Brain pericyte (primary cell): ENCODE measurements at regions not wholly inside any gene's neighbourhood (a gene's known extent, or its start where the extent isn't known, plus 50 kb on each side); places are given as distances from the start of the nearest gene placed in this dataset.

ENCODE experiments used
- DNase-seq: peaks from one replicate; pipeline ENCODE4 v3.0.0-alpha.2; 2012; ENCODE audit warnings: low read depth, low spot score

DNA sequence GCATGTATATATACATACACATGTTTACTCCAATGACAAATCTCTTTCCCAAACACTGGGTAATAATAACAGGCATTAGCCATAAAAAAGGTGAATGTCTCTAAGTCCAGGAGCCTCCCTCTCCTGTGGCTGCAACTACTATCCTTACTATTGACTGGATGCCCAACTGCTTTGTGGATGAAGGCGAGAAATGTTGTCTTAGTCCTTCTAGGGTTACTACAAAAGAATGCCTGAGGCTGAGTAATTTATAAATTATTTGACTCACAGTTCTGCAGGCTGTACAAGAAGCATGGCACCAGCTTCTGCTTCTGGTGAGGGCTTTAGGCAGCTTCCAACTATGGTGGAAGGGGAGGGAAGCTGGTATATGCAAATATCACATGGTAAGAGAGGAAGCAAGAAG, 366.0 kb upstream of the DDHD1 start:
- no peak for DNase-seq

DNA sequence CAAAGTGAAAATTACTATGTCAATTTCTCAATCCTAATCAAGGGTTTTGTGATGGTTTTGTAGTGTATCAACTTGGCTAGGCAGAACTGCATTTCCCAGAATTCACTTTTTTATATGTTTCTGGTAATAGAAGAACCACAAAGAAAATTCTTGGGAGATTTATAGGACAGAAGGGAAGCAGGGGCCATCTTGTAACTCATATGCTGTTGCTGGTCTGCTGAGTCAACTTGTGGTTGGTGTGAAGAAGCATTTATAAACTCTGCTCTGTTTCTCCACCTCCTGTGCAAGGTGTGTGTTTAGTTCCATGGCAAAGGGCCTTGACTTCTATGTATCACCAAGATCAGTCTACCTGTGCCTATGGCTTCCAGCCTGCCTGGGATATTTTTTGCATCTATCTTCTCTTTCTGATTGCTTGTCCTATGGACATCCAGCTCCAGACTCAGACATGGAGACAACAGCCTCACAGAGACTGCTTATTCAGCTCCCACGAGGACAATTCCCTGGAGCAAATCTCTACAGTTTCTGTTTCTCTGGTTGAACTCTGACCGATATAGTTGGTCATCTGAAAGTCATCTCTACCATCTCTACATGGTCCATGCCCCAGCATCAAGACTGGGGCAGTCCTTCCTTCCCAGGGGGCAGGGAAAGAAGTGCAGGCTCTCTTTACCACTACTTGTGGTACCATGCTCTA, 364.3 kb upstream of the DDHD1 start:
- no peak for DNase-seq

DNA sequence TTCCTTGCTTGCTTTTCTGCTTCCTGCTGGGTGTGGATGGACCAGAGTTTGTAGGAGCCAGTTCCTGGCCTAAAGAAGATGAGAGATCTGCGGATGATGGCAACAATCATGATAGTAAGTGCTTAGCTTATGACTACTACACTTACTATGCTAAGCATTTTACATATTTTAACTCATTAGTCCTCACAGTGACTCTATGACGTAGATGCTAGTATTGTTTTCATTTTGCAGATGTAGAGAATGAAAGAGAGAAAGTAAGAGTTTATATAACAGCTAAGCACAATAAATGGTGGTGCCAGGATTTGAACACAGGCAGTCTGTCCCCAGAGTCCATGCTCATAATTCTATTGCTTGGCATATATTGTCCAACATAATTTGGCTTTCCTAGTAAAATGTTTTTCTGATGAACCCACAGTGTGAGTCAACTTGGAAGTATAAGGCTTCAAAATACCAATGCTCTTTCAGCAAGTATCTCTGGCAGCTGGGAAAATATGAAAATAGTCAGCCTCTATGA, 363.2 kb upstream of the DDHD1 start:
- no peak for DNase-seq

DNA sequence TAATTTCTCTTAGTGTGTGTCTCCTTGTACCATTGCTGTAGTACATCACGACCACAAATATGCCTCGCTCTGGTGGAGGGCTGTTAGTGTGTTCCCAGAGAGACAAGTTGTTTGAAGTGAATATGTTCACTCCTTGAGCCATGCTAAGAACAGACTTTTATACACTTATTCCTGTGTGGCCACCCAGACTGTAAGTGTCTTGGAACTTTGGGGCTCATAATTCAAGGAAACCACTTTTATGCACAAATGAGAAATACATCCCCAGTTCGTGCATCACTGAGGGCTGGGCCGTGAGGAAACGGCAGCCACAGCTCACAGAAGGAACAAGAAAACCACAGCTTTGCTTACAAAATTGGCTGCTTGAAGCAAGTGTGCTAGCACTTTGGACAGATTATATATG, 362.2 kb upstream of the DDHD1 start:
- DNase-seq, result no peak

DNA sequence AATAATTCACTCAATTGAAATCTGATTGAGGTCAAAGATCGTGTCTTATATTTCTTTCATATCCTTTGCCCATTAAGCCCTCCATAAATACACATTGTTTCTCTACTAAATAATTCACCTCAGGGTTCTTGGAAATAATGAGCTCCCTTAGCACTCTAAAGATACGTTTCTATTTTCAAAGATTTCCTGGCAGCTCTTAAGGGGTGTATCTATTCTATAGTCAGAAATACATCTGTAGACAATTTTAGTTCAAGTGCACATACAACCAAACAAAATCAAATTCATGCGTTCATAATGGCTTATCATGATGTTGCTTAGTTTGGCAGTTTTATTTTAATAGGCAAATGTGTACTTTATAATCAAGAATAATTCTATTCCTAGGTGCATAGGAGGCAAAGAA, 361.1 kb upstream of the DDHD1 start:
- no peak for DNase-seq

DNA sequence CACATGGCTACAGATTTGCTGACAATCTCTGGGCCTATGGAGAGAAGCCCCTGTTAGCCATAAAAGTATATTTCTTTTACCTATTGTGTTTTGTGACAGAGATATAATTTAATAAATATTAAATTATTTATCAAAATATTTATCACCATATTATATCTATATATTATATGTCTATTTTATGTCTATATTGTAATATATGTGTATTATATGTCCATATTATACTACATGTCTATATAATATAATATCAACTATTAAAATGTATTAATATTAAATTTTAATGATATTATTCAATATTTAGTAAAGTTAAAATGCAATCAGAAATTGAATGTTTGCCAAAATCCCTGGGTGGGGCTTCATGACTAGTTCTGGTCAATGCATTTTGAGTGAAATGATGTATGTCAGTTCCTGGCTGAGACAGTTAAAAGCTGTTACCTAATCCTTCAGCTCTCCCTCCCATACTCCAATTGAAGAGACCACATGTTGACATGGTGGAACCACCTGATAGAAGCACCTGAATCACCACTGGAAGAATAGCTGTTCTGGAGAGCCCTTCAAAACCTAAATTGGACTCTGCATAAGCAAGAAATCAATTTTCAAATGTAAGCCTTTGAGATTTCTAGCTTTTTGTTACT, 357.3 kb upstream of the DDHD1 start:
- no peak for DNase-seq

DNA sequence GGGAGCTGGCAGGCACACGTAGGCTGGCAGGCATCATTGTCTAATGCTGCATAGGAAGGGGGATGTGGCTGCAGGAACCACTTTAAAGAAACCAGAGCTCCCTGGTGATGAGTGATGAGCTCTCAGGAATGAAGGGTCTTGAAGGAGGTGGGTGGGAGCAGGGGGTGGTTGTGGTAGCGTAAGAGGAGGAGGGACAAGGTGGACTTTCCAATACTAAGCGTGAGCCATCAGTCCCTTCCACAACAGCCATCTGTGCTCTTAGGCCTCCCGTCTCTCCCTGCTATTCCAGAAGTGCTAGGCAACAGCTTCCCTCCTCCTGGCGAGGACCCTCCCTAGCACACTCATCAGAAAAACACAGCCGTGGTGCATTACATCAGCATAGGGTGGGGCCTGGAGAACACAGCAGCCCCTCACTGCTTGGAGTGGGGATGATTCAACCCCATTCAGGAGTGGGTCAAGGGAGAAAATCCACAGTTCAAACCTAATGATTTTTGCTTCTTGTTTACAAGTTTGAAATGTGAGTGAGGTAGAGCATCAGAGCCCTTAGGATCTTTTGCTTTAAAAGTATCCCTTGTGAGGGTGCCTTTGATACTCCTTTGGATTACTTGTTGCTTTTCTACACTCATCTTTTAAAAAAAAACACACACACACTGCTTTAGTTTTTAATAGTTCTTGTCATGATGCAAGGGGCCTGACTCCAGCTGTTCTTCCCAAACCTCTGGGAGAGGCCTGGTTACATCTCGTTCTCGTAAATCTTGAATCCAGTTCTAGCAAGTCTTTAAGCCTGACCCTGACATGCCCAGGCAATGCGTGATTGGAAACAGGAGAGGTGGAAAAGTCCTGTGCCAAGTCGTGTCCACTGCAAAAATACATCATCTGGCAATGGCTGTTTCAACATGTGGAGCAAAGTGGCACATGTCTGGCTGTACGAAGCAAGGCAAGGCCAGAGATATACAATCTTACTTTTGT, 356.4 kb upstream of the DDHD1 start:
- DNase-seq, result no peak

DNA sequence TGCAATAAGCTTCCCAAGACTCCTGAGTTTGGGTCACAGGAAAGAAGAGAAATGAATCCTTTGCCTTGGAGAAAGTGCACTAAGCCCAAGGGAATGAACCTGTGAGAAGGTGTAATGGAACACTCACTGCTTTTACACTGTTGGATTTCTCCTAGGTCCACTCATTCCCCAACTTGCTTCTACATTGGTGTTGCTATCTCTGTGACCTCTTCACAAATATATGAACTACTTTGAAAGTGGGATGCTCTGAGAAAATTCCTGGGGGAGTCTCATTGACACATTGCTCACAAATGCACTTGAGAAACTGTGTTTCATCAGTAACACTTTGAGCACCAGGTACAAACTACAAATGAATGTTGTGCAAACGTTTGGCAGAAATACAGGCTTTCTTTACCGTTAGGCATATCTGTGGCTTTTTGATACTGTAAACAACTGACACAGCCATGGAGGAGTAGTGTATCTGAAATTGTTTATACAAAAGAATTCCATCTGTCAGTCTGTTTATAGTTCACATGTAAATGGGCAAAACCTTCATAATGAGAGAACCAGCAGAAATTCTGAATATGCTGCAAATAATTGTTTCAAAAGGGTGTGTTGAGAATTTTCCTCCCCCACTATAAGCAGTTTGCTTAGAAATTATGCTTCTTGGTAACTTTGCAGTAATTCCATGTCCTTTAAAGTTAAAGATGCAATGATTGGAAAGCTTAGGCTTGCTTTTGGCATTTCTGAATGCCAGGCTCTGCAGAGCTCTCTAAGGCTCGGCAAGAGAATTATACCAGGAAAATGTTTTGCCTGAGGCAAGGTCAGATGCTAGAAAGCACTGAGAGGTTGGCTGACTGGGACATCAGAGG, 348.5 kb upstream of the DDHD1 start:
- DNase-seq, result no peak

DNA sequence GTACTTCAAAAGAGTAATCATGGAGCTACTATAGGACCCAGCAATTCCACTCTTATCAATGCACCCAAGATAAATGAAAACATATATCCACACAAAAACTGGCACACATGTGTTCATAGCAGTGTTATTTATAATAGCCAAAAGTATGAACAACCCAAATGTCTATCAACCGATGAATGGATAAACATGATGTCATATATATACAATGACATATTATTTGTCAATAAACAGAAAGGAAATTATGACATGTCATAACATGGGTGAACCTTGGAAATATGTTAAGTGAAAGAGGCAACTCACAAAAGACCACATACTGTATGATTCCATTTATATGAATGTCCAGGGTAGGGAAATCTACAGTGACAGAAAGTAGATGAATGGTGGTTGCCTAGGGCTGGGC, 347.1 kb upstream of the DDHD1 start:
- DNase-seq, result no peak

DNA sequence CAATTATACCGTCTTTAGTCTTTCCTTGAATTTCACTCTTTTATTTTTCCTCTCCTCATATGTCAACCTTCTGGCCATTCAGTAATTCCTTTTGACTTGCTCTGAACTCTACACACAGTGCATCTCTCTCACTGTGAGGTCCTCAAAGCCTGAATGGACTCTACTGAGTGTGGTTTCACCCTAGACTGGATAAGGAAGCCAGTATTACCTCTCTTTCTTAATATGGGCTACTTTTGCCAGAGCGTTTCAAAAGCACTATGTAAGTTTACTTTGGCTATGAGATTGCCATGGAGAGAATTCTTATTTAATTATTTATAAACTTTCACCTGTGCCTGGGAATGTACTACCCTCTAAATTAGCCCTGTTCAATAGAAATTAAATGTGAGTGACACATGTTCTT, 343.5 kb upstream of the DDHD1 start:
- DNase-seq, result no peak

DNA sequence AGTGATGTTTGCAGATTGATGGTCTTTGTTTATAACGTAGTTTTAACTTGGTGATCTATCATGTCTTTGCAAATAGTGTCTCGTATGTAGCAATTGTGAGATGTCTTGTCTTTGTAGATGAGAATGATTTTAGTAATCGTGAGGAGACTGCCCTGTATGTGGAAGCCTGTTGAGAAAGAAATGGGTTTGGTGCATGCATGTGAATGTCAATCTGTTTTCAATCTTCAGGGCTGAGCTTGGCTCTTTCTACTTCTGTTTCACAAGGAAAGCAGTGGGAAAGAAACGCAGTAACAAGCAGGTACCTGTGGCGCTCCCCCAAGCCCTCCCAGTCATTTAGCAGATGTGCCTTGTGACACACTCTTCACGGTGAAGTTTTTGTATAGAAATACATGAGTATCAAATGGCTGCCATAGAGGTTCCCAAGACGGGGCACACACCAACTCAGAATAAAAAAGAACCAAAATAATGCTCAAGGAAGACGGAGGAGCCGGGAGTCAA, 342.8 kb upstream of the DDHD1 start:
- no peak for DNase-seq

DNA sequence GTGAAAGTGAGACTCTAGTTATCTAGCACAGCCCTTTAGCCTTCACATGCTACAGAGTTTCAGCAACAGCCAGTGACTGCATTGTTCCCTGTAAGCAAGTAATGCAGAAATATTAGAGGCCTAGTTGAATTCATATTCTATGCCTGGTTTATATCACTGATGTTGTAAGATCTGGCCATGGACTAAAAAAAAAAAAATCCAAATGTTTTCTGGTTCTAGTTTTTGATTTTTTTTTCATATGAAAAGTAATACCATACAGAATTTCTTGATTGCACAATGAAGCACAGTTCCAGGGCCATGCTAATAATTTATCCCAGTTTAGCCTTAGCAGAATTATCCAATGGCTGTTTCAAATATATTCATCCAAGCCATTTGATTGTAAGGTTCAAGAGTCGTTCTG, 341.5 kb upstream of the DDHD1 start:
- DNase-seq, result no peak

DNA sequence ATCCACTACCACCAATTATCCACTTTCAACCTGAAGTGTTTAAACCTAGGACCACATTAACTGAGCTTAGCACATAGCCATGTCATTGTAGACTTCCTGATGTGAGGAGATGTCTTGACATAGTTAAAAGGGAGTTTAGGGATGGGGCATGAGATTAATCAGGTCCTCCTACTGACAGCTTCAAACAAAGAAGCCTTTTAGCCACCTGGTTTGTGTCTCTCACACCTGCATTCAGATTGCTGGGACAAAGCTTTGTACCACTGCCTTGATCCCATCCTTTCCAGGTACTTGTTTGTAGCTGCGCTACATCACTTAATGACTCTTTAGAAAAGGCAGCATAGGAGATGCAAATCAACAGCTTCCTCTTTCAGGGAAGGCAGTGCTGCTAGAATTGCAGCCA, 340.7 kb upstream of the DDHD1 start:
- DNase-seq, result no peak

DNA sequence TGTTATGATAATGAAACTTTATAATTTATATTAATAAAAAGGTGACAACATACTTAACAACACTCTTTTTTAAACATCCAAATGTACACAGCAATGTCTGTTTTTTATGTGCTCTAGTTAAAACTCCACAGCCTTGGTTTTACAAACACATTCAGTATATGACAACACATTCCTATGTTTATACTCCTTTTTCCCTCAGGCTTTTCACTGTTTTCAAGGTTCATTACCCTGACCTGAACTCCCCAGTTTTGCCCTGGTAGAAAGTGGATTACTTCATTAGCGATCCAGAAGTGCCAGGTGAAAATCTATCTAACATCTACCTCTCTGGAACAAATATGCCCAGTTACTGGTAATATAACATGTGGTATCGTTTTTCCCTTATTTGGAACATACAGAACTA, 340.2 kb upstream of the DDHD1 start:
- no peak for DNase-seq

DNA sequence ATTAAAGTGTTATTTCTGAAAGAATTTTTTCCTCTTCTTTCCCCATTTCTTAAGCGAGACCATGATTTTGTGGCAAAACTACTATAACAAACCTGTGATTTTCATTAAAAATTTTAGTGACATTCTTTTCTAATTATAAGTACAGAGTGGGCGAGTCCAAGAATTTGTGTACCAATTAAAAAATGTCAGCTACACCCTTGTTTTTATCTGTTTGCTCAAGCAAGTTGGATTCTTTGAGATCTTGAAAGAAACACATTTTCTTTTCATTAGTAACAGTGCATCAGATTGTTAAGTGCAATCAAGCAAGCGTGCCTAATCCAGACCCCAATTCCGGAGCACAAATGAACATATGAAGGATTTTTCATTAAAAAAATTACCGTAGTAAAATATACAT, 338.8 kb upstream of the DDHD1 start:
- no peak for DNase-seq

DNA sequence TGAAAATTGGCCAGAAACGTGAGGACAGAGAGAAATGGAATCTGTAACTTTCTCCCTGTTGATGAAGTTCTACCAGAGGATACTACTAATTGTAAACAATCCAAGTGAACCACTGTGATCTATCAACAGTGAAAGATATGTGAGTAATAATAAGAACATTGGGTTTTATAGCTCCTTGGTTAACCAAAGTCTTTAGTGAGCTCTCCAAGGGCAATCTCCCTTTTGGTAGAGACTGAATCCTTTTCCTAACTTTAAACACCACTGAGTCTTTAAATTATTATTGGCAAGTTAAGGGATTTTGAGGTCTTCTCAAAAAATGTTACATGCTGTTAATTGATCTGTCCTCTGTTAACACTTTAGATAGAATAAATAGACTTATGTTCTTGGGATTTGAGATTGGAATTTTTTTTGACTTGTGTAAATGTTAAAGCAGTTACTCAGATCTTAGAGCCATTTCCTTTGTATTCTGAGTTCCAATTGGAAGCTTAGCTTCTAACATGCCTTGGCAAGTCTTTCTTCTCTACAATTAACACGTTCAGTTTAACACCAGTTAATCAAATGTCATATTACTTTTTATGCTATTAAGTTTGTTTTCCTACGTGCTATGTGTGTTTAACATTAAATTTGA, 338.2 kb upstream of the DDHD1 start:
- DNase-seq, result no peak

DNA sequence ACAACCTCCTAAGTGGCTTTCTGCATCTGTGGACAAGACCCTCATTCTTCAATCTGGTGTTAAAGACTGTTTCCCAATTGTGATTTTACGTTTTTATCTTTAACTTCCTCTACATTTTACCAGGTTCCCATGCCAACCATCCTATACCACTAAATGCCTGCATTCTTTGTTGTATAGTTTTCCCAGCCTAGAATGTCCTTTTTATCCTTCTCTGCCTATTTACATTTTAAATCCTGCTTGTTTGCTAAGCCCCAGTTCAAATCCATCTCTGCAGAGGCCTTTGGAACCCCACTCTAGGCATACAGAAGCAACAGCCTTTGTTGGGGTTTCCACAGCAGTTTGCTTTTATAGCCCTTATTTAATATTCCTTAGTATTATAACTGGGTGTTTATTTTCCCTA, 325.1 kb upstream of the DDHD1 start:
- DNase-seq, result no peak

DNA sequence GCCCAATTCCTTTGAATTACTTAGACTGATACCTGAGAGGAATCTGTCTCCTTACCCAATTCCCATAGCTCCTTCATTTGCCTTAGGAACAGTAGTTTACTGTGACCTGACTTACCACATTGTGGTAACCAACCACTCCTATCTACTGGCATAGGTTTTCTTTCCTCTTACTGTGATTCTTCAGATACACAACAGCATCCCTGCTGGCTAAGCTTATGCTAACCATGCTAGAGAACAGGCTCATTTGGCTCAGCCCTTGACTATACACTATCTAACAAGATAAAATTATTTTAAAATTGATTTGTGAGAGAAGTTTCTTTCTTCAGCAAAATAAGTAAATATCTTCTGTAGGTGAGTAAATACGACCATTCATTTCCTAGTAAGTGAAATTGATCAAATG, 320.4 kb upstream of the DDHD1 start:
- DNase-seq, result no peak

DNA sequence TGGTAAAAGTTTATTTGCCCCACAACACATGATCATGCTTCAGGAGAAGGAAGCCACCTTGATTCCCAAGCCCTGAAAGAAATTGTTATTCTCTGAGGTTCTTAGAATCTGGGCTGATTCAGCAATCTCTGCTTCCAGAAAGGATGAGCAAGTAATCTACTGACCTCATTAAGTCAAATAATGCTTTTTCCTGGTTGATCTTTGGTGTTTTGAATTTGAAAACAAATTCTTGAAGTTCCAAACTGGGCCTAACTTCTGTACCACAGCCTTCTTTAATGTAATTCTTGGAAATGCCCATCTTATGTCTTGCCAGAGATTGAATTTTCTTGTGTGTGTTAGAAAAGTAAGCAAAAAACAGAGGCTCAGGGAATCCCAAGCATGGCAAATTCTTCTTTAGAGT, 319.2 kb upstream of the DDHD1 start:
- DNase-seq, result no peak

DNA sequence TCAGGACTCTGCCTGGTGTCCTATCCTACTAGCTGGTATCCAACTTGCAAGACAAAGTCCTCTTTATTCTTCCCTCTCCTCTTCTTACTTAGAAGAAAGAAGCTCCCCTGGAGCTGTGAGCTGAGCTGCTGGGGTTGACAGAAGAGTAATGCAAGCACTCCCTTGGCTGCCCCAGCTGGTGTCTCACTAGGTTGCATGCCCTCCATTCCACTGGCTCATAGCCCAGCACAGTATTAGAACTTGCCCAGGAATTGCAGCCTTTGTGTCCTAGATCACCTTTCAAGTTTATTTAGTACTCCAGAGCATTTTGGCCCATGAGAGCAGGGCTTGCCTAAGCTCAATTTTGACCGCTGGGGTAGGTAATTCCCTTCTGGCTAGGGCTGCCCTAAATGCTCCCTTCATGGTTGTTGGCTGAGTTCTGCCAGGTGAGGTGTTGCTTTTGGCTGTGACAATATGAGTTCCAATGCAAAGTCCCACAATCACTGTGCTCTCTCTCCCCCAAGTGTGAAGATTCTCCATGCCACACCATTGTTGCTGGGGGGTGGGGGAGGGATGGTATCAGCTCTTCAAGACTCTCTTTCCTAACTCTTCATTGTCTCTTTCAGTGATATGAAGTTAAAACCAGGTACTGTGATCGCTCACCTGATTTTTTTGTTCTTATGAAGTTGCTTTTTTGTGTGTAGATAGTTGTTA, 317.4 kb upstream of the DDHD1 start:
- DNase-seq, result no peak
